HepG2 (cell line): ENCODE measurements at regions not wholly inside any gene's neighbourhood (a gene's known extent, or its start where the extent isn't known, plus 50 kb on each side); places are given as distances from the start of the nearest gene placed in this dataset.

Experiments used
- ATAC-seq: fragments of 200-7000 bp; cut with Tn5 transposase; 3 replicates; pipeline ENCODE4 v1.9.1; 2020; ENCODE audit warnings: mild to moderate bottlenecking, moderate library complexity
- BruUV-seq: library from RNA; stranded (reverse); fragments of 400-500 nt; replicated peaks from 2 replicates; lab custom pipeline; 2021; lab: Mats Ljungman, UMichigan
- CTCF ChIA-PET: fragments of 300-600 bp; formaldehyde crosslinking; extraction: SDS; loops from one replicate; lab custom pipeline; 2021; ENCODE audit warnings: low total read pairs, inconsistent platforms, low intra/inter-chr PET ratio; lab: Yijun Ruan, JAX
- POLR2A ChIA-PET: fragments of 350-600 bp; sonication (Branson Sonifier 250); formaldehyde crosslinking; loops from one replicate; lab custom pipeline; 2020; ENCODE audit warnings: antibody characterized with exemption, inconsistent platforms; lab: Yijun Ruan, JAX
- DNase-seq: peaks from one replicate; pipeline ENCODE4 v3.0.0-alpha.2; 2015; ENCODE audit warnings: low spot score
- FAIRE-seq: peaks from 3 replicates; lab custom pipeline; 2011; peaks lifted over from hg19 to GRCh38; lab: Jason Lieb, UNC
- H2AFZ ChIP-seq: one replicate; pipeline ENCODE4 v1.6.1; 2011; ENCODE audit warnings: low read length, inconsistent platforms
- H3K27ac ChIP-seq: fragments of 300-600 bp; 3 replicates; pipeline ENCODE4 v1.8.0; 2011; ENCODE audit warnings: mixed run types, mild to moderate bottlenecking, mixed read lengths, low read length, inconsistent platforms; ENCODE audit not compliant: insufficient read depth; ENCODE audit errors: extremely low read length
- H3K27me3 ChIP-seq, 2 experiments: fragments of 200-600 bp in 1 of 2; 2 replicates in 1 of 2; 3 replicates in 1 of 2; pipeline versions ENCODE4 v1.6.0 to v1.8.0; 2011; ENCODE audit warnings: low read length in 2 of 2, mild to moderate bottlenecking in 2 of 2, moderate library complexity in 2 of 2, inconsistent platforms in 1 of 2; ENCODE audit not compliant: insufficient read depth in 2 of 2, control insufficient read depth in 1 of 2
- H3K36me3 ChIP-seq, 2 experiments: fragments of 200-600 bp in 1 of 2; replicated peaks in 1 of 2; 2 replicates in 1 of 2; 3 replicates in 1 of 2; pipeline versions ENCODE4 v1.5.1 to v1.8.0; 2011; ENCODE audit warnings: low read length in 2 of 2, inconsistent platforms in 1 of 2; ENCODE audit not compliant: insufficient read depth in 2 of 2, control insufficient read depth in 1 of 2
- H3K4me1 ChIP-seq: 2 replicates; pipeline ENCODE4 v1.5.1; 2012; ENCODE audit warnings: low read length, inconsistent platforms; ENCODE audit not compliant: insufficient read depth
- H3K4me2 ChIP-seq: 2 replicates; pipeline ENCODE4 v1.6.0; 2011; ENCODE audit warnings: low read depth, low read length, inconsistent platforms
- H3K4me3 ChIP-seq, 3 experiments: fragments of 200-600 bp in 1 of 3; sonication (generic), shearing (Covaris generic) in 1 of 3; replicated peaks in 1 of 3; 2 replicates each; pipeline ENCODE4 v1.5.1; 2011 to 2016; ENCODE audit warnings: low read length in 3 of 3, inconsistent platforms in 2 of 3, low read depth in 2 of 3, mild to moderate bottlenecking in 2 of 3, control low read depth in 1 of 3, mixed read lengths in 1 of 3; ENCODE audit not compliant: insufficient read depth in 1 of 3
- H3K79me2 ChIP-seq: one replicate; pipeline ENCODE4 v1.6.1; 2011; ENCODE audit warnings: low read length, inconsistent platforms; ENCODE audit not compliant: insufficient read depth
- H3K9ac ChIP-seq: 2 replicates; pipeline ENCODE4 v1.6.0; 2011; ENCODE audit warnings: mild to moderate bottlenecking, low read depth, low read length, inconsistent platforms; ENCODE audit not compliant: insufficient read depth
- H3K9me3 ChIP-seq: 2 replicates; pipeline ENCODE4 v1.5.1; 2012; ENCODE audit warnings: mild to moderate bottlenecking, low read length
- H4K20me1 ChIP-seq: 2 replicates; pipeline ENCODE4 v1.6.0; 2011; ENCODE audit warnings: inconsistent platforms, mild to moderate bottlenecking, low read length, moderate library complexity; ENCODE audit not compliant: insufficient read depth
- HES4 ChIP-seq: sonication (generic); formaldehyde crosslinking; IDR thresholded peaks from 2 replicates; pipeline ENCODE4 v1.9.0; 2021; ENCODE audit warnings: mild to moderate bottlenecking, missing genetic modification reagents, borderline replicate concordance
- KAT7 ChIP-seq: IDR thresholded peaks from 2 replicates; pipeline ENCODE4 v1.6.1; 2018; ENCODE audit warnings: borderline replicate concordance, missing compliant biosample characterization
- KMT2B ChIP-seq: IDR thresholded peaks from 2 replicates; pipeline ENCODE4 v1.6.1; 2016; ENCODE audit warnings: missing genetic modification reagents, missing compliant biosample characterization
- LCORL ChIP-seq, 2 experiments: fragments of 450-650 bp in 1 of 2; sonication (generic) in 1 of 2; formaldehyde crosslinking in 1 of 2; IDR thresholded peaks; 2 replicates each; pipeline versions ENCODE4 v1.5.0 to v1.6.1; 2017 to 2020; ENCODE audit warnings: antibody characterized with exemption in 1 of 2, missing genetic modification reagents in 1 of 2
- MBNL3 ChIP-seq: fragments of 250-450 bp; sonication (Bioruptor Pico); conservative IDR thresholded peaks from 2 replicates; pipeline ENCODE4 v1.8.0; 2022; ENCODE audit warnings: mild to moderate bottlenecking, inconsistent platforms
- NFATC3 ChIP-seq: sonication (generic); formaldehyde crosslinking; IDR thresholded peaks from 2 replicates; pipeline ENCODE4 v1.5.1; 2020; ENCODE audit warnings: mild to moderate bottlenecking, missing genetic modification reagents
- NFIB ChIP-seq: sonication (generic); formaldehyde crosslinking; IDR thresholded peaks from 2 replicates; pipeline ENCODE4 v1.9.0; 2021; ENCODE audit warnings: missing genetic modification reagents, mild to moderate bottlenecking, borderline replicate concordance
- TRIM22 ChIP-seq: fragments of 450-650 bp; IDR thresholded peaks from 2 replicates; pipeline ENCODE4 v1.6.1; 2017
- WIZ ChIP-seq: sonication (generic); formaldehyde crosslinking; IDR thresholded peaks from 2 replicates; pipeline ENCODE4 v1.5.1; 2020; ENCODE audit warnings: mild to moderate bottlenecking, missing genetic modification reagents
- ZBTB3 ChIP-seq: sonication (generic); formaldehyde crosslinking; IDR thresholded peaks from 2 replicates; pipeline ENCODE4 v1.4.0; 2020; ENCODE audit warnings: low read depth, mild to moderate bottlenecking, moderate library complexity, missing genetic modification reagents, borderline replicate concordance
- ZNF513 ChIP-seq: sonication (generic); formaldehyde crosslinking; conservative IDR thresholded peaks from 2 replicates; pipeline ENCODE4 v1.5.0; 2020; ENCODE audit warnings: missing genetic modification reagents
- ZNF7 ChIP-seq: IDR thresholded peaks from 2 replicates; pipeline ENCODE4 v1.6.1; 2016; ENCODE audit warnings: missing biosample characterization, missing genetic modification reagents
- WGBS: methylation state at CpG from one replicate; pipeline ENCODE4 v1.1.6; 2017; ENCODE audit warnings: low lambda C conversion rate; 5-methylcytosine and 5-hydroxymethylcytosine counted together
- in situ Hi-C: cut with HindIII; loops from 2 replicates; pipeline ENCODE4 v1.10.0; 2017; ENCODE audit warnings: low pct_unique_long_range_greater_than_20kb; ENCODE audit not compliant: extremely low pct_ligation_motif_present
- intact Hi-C: fragments of 100-400 bp; cut with micrococcal nuclease; formaldehyde crosslinking; loops from one replicate; pipeline ENCODE4 v1.10.0; 2022; ENCODE audit not compliant: unreplicated experiment
- TF ChIP-seq, protein P1 (sequence below): sonication (generic); formaldehyde crosslinking; IDR thresholded peaks from 2 replicates; pipeline ENCODE4 v1.9.0; 2021; ENCODE audit warnings: missing genetic modification reagents, borderline replicate concordance
- TF ChIP-seq, protein P2 (sequence below): sonication (generic); formaldehyde crosslinking; IDR thresholded peaks from 2 replicates; pipeline ENCODE4 v1.4.0; 2020; ENCODE audit warnings: missing genetic modification reagents, borderline replicate concordance
- TF ChIP-seq, protein P3 (sequence below): conservative IDR thresholded peaks from 2 replicates; pipeline ENCODE4 v1.6.1; 2018; ENCODE audit warnings: missing genetic modification reagents

DNA sequence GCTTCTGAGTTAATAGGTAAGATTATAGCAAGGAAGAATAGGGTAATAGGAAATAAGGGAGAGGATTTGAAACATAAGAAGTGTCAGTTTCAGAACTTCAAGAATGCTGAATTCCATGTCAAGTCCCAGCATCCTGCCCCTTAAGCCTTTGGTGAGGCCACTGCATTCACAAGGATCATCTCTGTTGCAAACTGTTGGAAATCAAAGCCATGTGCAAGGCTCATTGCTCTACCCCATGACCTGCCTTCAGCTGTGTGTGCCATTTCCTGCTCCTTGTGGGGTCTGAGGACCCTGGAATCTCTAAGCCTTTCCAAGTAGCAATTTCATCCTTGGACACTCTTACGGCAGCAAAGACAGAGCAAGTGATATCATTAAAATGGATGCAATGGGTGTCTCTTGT is 203.0 kb downstream of the CDC5L start:
- 95% methylated on average over 1 of the region's 1 CpG for WGBS
- Histone ChIP-seq H2AFZ (no peak overlapping the region), H3K9ac (no peak overlapping the region), H3K9me3 (no peaks in the 10 kb centered on the region), H3K4me3 (no peak overlapping the region), H3K27me3 (no peaks in the 10 kb centered on the region; a peak in 1 of 5 replicates), H3K27ac (no peak overlapping the region), H3K79me2 (no peaks in the 10 kb centered on the region), H3K36me3 (no peaks in the 10 kb centered on the region), H3K4me2 (no peak overlapping the region), H4K20me1 (no peaks in the 10 kb centered on the region), H3K4me1 (no peaks in the 10 kb centered on the region)
- no TSS peak for BruUV-seq
- no peak for FAIRE-seq
- DNase-seq, result no peak
- no peak for TF ChIP-seq MBNL3 (CRISPR knock-in tag)
- TF ChIP-seq, protein P1, sequence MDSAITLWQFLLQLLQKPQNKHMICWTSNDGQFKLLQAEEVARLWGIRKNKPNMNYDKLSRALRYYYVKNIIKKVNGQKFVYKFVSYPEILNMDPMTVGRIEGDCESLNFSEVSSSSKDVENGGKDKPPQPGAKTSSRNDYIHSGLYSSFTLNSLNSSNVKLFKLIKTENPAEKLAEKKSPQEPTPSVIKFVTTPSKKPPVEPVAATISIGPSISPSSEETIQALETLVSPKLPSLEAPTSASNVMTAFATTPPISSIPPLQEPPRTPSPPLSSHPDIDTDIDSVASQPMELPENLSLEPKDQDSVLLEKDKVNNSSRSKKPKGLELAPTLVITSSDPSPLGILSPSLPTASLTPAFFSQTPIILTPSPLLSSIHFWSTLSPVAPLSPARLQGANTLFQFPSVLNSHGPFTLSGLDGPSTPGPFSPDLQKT (CRISPR knock-in tag), result no peak
- no peak for TF ChIP-seq LCORL (IDR thresholded peaks at IDR 0.05)
- TF ChIP-seq LCORL (CRISPR knock-in tag; IDR thresholded peaks at IDR 0.05), result no peak
- TF ChIP-seq, protein P2, sequence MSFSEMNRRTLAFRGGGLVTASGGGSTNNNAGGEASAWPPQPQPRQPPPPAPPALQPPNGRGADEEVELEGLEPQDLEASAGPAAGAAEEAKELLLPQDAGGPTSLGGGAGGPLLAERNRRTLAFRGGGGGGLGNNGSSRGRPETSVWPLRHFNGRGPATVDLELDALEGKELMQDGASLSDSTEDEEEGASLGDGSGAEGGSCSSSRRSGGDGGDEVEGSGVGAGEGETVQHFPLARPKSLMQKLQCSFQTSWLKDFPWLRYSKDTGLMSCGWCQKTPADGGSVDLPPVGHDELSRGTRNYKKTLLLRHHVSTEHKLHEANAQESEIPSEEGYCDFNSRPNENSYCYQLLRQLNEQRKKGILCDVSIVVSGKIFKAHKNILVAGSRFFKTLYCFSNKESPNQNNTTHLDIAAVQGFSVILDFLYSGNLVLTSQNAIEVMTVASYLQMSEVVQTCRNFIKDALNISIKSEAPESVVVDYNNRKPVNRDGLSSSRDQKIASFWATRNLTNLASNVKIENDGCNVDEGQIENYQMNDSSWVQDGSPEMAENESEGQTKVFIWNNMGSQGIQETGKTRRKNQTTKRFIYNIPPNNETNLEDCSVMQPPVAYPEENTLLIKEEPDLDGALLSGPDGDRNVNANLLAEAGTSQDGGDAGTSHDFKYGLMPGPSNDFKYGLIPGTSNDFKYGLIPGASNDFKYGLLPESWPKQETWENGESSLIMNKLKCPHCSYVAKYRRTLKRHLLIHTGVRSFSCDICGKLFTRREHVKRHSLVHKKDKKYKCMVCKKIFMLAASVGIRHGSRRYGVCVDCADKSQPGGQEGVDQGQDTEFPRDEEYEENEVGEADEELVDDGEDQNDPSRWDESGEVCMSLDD (CRISPR knock-in tag), result no peak
- TF ChIP-seq WIZ (CRISPR knock-in tag), result no peak
- no peak for TF ChIP-seq HES4 (CRISPR knock-in tag)
- TF ChIP-seq, protein P3, sequence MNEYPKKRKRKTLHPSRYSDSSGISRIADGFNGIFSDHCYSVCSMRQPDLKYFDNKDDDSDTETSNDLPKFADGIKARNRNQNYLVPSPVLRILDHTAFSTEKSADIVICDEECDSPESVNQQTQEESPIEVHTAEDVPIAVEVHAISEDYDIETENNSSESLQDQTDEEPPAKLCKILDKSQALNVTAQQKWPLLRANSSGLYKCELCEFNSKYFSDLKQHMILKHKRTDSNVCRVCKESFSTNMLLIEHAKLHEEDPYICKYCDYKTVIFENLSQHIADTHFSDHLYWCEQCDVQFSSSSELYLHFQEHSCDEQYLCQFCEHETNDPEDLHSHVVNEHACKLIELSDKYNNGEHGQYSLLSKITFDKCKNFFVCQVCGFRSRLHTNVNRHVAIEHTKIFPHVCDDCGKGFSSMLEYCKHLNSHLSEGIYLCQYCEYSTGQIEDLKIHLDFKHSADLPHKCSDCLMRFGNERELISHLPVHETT (CRISPR knock-in tag), result no peak
- no peak for TF ChIP-seq NFIB (CRISPR knock-in tag)
- TF ChIP-seq KMT2B (CRISPR knock-in tag), result no peak
- TF ChIP-seq ZNF513 (CRISPR knock-in tag), result no peak
- TF ChIP-seq TRIM22, result no peak
- no peak for TF ChIP-seq ZNF7 (CRISPR knock-in tag)
- no peak for TF ChIP-seq ZBTB3 (CRISPR knock-in tag)
- no peak for TF ChIP-seq NFATC3 (CRISPR knock-in tag)
- no peak for TF ChIP-seq KAT7
- ATAC-seq, result no peak
- ChIA-PET POLR2A (no interaction called here), CTCF (no interaction called here)
- in situ Hi-C loops, result no loop called here
- intact Hi-C loops, result loop anchor here (5.0 kb wide), 2 partner anchors 113 to 1332 kb away; no protein-coding TSS in a partner anchor
